Thyroid gland (tissue), 4 donors: ENCODE measurements at regions not wholly inside any gene's neighbourhood (a gene's known extent, or its start where the extent isn't known, plus 50 kb on each side); places are given as distances from the start of the nearest gene placed in this dataset.

ENCODE experiments used
- DNase-seq, 2 donors: peaks; one replicate each; pipeline ENCODE4 v3.0.0-alpha.2; 2019
- H3K27ac ChIP-seq, 3 donors: fragments of 200-600 bp; sonication (generic); 1 replicate in 2 of 3; 2 replicates in 1 of 3; pipeline ENCODE4 v1.5.1; 2016 to 2019; ENCODE audit warnings: mild to moderate bottlenecking in 1 of 3, moderate library complexity in 1 of 3
- H3K27me3 ChIP-seq: fragments of 200-600 bp; sonication (generic); one replicate; pipeline ENCODE4 v1.5.1; 2019
- H3K36me3 ChIP-seq, 2 donors: fragments of 200-600 bp; sonication (generic); one replicate each; pipeline ENCODE4 v1.5.1; 2016 to 2019
- H3K4me1 ChIP-seq, 2 donors: fragments of 200-600 bp; sonication (generic); one replicate each; pipeline ENCODE4 v1.5.1; 2017 to 2019
- H3K4me3 ChIP-seq, 3 donors: fragments of 200-600 bp; sonication (generic); replicated peaks in 1 of 3; 1 replicate in 2 of 3; 2 replicates in 1 of 3; pipeline ENCODE4 v1.5.1; 2016; ENCODE audit warnings: mild to moderate bottlenecking in 1 of 3
- H3K9me3 ChIP-seq: fragments of 200-600 bp; sonication (generic); one replicate; pipeline ENCODE4 v1.5.1; 2017
- POLR2A ChIP-seq, 2 donors: fragments of 450-650 bp; IDR thresholded peaks; one replicate each; pipeline ENCODE4 v1.6.1; 2017; ENCODE audit warnings: antibody characterized with exemption in 2 of 2, mild to moderate bottlenecking in 2 of 2, moderate library complexity in 1 of 2
- WGBS, 2 donors: methylation state at CpG; one replicate each; pipeline ENCODE4 v1.1.5; 2017; 5-methylcytosine and 5-hydroxymethylcytosine counted together
- intact Hi-C: fragments of 100-400 bp; cut with DNase I; formaldehyde crosslinking; loops from one replicate; pipeline ENCODE4 v1.15.1; 2023
- TF ChIP-seq, protein P1 (sequence below), 6 experiments: fragments of 200-600 bp in 3 of 6; fragments of 450-650 bp in 3 of 6; sonication (generic) in 3 of 6; IDR thresholded peaks; one replicate each; pipeline ENCODE4 v1.5.1; 2016 to 2019; ENCODE audit warnings: antibody characterized with exemption in 6 of 6, mild to moderate bottlenecking in 2 of 6, inconsistent platforms in 1 of 6, moderate library complexity in 1 of 6

DNA sequence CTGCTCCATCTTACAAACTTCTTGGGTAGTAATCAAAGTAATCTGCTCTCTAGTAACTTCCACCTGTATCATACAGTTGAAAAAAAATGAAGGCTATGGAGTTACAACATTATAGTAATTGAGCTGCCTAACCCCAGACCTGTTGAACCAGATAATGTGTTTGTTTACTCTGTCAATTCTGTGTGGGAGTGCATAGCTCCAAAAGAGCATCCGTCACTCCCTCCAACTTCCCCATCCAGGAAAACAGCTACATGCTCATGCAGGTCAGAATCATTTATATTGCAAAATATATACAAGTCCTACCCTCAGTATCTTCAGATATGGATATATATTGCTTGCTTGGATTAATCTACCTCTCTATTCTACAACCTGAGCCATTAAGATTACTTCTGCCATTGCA lies 244.0 kb upstream of the ANO5 start:
- WGBS, 2 donors = 76 to 80% methylated on average over 1 of the region's 1 CpG
- TF ChIP-seq POLR2A (IDR thresholded peaks at IDR 0.05) = no peak
- TF ChIP-seq, protein P1, sequence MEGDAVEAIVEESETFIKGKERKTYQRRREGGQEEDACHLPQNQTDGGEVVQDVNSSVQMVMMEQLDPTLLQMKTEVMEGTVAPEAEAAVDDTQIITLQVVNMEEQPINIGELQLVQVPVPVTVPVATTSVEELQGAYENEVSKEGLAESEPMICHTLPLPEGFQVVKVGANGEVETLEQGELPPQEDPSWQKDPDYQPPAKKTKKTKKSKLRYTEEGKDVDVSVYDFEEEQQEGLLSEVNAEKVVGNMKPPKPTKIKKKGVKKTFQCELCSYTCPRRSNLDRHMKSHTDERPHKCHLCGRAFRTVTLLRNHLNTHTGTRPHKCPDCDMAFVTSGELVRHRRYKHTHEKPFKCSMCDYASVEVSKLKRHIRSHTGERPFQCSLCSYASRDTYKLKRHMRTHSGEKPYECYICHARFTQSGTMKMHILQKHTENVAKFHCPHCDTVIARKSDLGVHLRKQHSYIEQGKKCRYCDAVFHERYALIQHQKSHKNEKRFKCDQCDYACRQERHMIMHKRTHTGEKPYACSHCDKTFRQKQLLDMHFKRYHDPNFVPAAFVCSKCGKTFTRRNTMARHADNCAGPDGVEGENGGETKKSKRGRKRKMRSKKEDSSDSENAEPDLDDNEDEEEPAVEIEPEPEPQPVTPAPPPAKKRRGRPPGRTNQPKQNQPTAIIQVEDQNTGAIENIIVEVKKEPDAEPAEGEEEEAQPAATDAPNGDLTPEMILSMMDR (IDR thresholded peaks at IDR 0.05) = no peak
- H3K4me1 ChIP-seq = no peaks in the 10 kb centered on the region
- intact Hi-C loops = no loop called here
- H3K9me3 ChIP-seq = no peaks in the 10 kb centered on the region
- no peak overlapping the region for H3K4me3 ChIP-seq
- H3K27ac ChIP-seq = no peak overlapping the region
- H3K36me3 ChIP-seq = no peaks in the 10 kb centered on the region
- H3K27me3 ChIP-seq = no peaks in the 10 kb centered on the region
- DNase-seq = no peak

DNA sequence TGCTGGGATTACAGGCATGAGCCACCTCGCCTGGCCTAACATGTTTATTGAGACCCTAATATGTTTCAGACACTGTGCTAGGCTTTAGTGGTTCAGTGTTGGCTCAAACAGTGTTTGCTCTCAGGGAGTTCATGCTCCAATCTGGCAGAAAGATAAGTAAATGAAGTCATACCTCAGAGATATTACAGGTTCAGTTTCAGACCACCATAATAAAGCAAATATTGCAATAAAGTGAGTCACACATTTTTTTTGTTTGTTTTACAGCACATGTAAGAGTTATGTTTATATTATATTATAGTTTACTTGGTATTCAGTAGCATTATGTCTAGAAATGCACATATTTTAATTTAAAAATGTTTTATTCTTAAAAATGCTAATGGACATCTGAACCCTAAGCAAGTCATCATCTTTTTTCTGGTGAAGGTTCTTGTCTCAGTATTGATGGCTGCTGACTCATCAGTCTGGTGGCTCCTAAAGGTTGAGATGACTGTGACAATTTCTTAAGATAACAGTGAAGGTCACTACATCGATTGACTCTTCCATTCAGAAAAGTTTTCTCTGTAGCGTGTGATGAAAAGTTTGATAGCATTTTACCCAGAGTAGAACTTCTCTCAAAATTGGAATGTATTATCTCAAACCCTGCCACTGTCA lies 243.0 kb upstream of the ANO5 start:
- intact Hi-C loops = no loop called here
- no peaks in the 10 kb centered on the region for H3K4me1 ChIP-seq
- no peaks in the 10 kb centered on the region for H3K27me3 ChIP-seq
- no peak overlapping the region for H3K4me3 ChIP-seq
- no peaks in the 10 kb centered on the region for H3K36me3 ChIP-seq
- no peaks in the 10 kb centered on the region for H3K9me3 ChIP-seq
- no peak overlapping the region for H3K27ac ChIP-seq
- WGBS, 2 donors = 84 to 88% methylated on average over 3 of the region's 3 CpGs
- DNase-seq = no peak
- TF ChIP-seq POLR2A (IDR thresholded peaks at IDR 0.05) = no peak
- TF ChIP-seq, protein P1 (IDR thresholded peaks at IDR 0.05) = no peak

DNA sequence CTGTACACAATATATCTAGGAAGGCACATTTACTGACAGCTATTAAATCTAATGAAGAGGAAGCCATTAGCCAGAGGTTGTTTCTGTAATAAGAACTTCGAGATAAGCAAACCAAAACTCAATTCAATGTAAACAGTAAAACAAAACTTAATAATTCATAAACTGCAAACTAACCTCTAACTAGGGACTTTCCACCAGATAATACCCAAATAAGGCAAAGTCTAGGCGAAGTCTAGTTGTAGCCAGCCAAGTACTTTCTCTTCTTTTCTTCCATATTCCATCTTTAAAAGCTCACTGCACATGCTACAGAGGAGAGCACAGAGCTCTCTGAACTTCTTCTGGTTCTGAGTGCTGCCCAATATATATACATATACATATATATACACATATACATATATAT lies 229.9 kb upstream of the ANO5 start:
- no peak for TF ChIP-seq POLR2A (IDR thresholded peaks at IDR 0.05)
- TF ChIP-seq, protein P1 (IDR thresholded peaks at IDR 0.05) = no peak
- no peaks in the 10 kb centered on the region for H3K36me3 ChIP-seq
- no peaks in the 10 kb centered on the region for H3K27me3 ChIP-seq
- WGBS, 2 donors = 68 to 87% methylated on average over 2 of the region's 2 CpGs
- H3K4me3 ChIP-seq = no peak overlapping the region
- intact Hi-C loops = no loop called here
- H3K27ac ChIP-seq = no peak overlapping the region
- no peak for DNase-seq
- H3K4me1 ChIP-seq = no peaks in the 10 kb centered on the region
- H3K9me3 ChIP-seq = no peaks in the 10 kb centered on the region

DNA sequence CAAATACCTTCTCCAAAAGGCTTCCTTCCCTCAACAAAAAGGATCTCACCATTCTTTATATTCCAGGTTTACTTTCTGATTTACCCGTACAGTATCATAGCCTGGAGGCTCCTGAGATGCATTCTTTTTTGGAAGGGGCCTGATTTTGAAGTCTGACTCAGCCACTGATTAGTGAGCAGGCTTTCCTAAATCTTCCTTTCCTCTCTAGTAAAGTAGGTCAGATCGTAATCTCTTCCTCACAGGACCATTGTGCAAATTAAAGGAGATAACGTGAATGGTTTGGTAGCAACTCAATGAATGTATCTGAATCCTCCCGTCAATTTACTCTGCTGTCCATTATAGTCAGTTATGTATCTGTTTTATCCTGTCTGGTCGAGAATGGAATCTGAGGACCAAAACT lies 227.7 kb upstream of the ANO5 start:
- no peaks in the 10 kb centered on the region for H3K9me3 ChIP-seq
- whole genome bisulfite sequencing, 2 donors = 63 to 65% methylated on average over 5 of the region's 5 CpGs
- H3K27ac ChIP-seq = no peak overlapping the region
- no peak overlapping the region for H3K4me3 ChIP-seq
- H3K4me1 ChIP-seq = no peaks in the 10 kb centered on the region
- H3K36me3 ChIP-seq = no peaks in the 10 kb centered on the region
- TF ChIP-seq, protein P1 (IDR thresholded peaks at IDR 0.05) = no peak
- no peak for TF ChIP-seq POLR2A (IDR thresholded peaks at IDR 0.05)
- DNase-seq = no peak
- H3K27me3 ChIP-seq = no peaks in the 10 kb centered on the region
- intact Hi-C loops = no loop called here

DNA sequence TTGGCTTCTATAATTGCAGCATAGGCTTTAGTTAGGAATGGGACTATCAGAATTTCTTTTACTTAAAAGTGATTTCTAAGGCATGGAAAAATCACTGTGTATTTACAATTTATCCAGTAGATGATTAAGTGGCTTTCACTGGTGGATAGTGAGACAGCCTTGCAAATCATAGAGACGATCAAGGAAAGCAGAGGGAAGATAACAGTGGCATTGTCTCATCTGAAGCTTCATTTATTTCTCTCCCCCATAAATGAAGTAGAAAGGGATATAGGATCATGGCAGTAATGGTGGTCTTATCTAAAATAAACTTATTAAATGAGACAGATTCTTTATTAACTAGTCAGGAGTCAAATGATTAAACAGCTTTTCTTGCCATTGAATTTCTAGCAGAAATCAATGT lies 224.2 kb upstream of the ANO5 start:
- intact Hi-C loops = no loop called here
- WGBS, 2 donors = 77 to 87% methylated on average over 1 of the region's 1 CpG
- H3K36me3 ChIP-seq = no peaks in the 10 kb centered on the region
- TF ChIP-seq, protein P1 (IDR thresholded peaks at IDR 0.05) = no peak
- no peak for TF ChIP-seq POLR2A (IDR thresholded peaks at IDR 0.05)
- no peaks in the 10 kb centered on the region for H3K9me3 ChIP-seq
- H3K27me3 ChIP-seq = no peaks in the 10 kb centered on the region
- DNase-seq = no peak
- H3K4me1 ChIP-seq = no peaks in the 10 kb centered on the region
- H3K4me3 ChIP-seq = no peak overlapping the region
- no peak overlapping the region for H3K27ac ChIP-seq
